PC-9 (cell line): ENCODE measurements at regions not wholly inside any gene's neighbourhood (a gene's known extent, or its start where the extent isn't known, plus 50 kb on each side); places are given as distances from the start of the nearest gene placed in this dataset.

Experiments
- CTCF ChIP-seq: fragments of 200-600 bp; sonication (generic); conservative IDR thresholded peaks from 2 replicates; pipeline ENCODE4 v1.6.1; 2017; ENCODE audit warnings: mixed run types, antibody characterized with exemption, mild to moderate bottlenecking, moderate library complexity
- EZH2 ChIP-seq: fragments of 200-600 bp; sonication (generic); IDR thresholded peaks from 2 replicates; pipeline ENCODE4 v1.8.0; 2017; ENCODE audit warnings: antibody characterized with exemption, low read depth

- TF ChIP-seq CTCF (peak; percentile 98), EZH2 (no peak)
Observed at GRCh38 chr6:12605888-12606345, 110.7 kb upstream of the PHACTR1 start.
